HCT116 (cell line): ENCODE measurements at regions not wholly inside any gene's neighbourhood (a gene's known extent, or its start where the extent isn't known, plus 50 kb on each side); places are given as distances from the start of the nearest gene placed in this dataset.

Source experiments
- ATAC-seq: fragments of 200-7000 bp; cut with Tn5 transposase; 2 replicates; pipeline ENCODE4 v1.9.1; 2020; ENCODE audit warnings: mild to moderate bottlenecking, moderate library complexity
- BruUV-seq: library from RNA; stranded (reverse); fragments of 400-500 nt; replicated peaks from 2 replicates; lab custom pipeline; 2021; lab: Mats Ljungman, UMichigan
- CTCF ChIA-PET: fragments of 300-600 bp; sonication (Branson Sonifier 250); formaldehyde crosslinking; loops from one replicate; lab custom pipeline; 2021; ENCODE audit warnings: antibody characterized with exemption; lab: Charles Lee
- POLR2A ChIA-PET: fragments of 300-600, 350-600 bp; sonication (Branson Sonifier 250); formaldehyde crosslinking; loops from one replicate; lab custom pipeline; 2021; ENCODE audit warnings: antibody characterized with exemption; lab: Charles Lee
- RAD21 ChIA-PET, 2 experiments: fragments of 300-600 bp; sonication (Branson Sonifier 250); formaldehyde crosslinking; loops; one replicate each; lab custom pipeline; 2023; ENCODE audit warnings: low total read pairs in 2 of 2; ENCODE audit not compliant: uncharacterized antibody in 2 of 2, unreplicated experiment in 2 of 2, low non-redundant PET in 1 of 2; lab: Charles Lee
- DNase-seq: peaks from one replicate; pipeline ENCODE4 v3.0.0-alpha.2; 2010; ENCODE audit warnings: low read depth, low spot score
- H2AFZ ChIP-seq: fragments of 200-600 bp; shearing (Covaris generic), sonication (generic); 2 replicates; pipeline ENCODE4 v1.6.1; 2017; ENCODE audit warnings: low read depth, mixed run types, mixed read lengths, antibody characterized with exemption, low read length; ENCODE audit not compliant: poor library complexity, severe bottlenecking
- H3K27ac ChIP-seq: 2 replicates; pipeline ENCODE4 v1.5.1; 2012; ENCODE audit warnings: low read depth, low read length
- H3K27me3 ChIP-seq: fragments of 200-600 bp; sonication (generic); 2 replicates; pipeline ENCODE4 v1.6.1; 2016; ENCODE audit warnings: mixed run types, low read length, mixed read lengths; ENCODE audit not compliant: insufficient read depth
- H3K36me3 ChIP-seq, 2 experiments: fragments of 200-500 bp in 1 of 2; fragments of 200-600 bp in 1 of 2; sonication (Bioruptor generic) in 1 of 2; sonication (generic) in 1 of 2; 2 replicates each; pipeline versions ENCODE4 v1.5.1 to v1.6.1; 2014 to 2016; ENCODE audit warnings: low read length in 2 of 2, inconsistent platforms in 1 of 2, mixed read lengths in 1 of 2, mixed run types in 1 of 2; ENCODE audit not compliant: insufficient read depth in 2 of 2, control insufficient read depth in 1 of 2
- H3K4me1 ChIP-seq, 2 experiments: fragments of 200-600 bp in 1 of 2; sonication (generic) in 1 of 2; 2 replicates each; pipeline versions ENCODE4 v1.5.1 to v1.6.1; 2012 to 2017; ENCODE audit warnings: low read length in 2 of 2, inconsistent platforms in 1 of 2, mild to moderate bottlenecking in 1 of 2, mixed read lengths in 1 of 2, mixed run types in 1 of 2, moderate library complexity in 1 of 2; ENCODE audit not compliant: insufficient read depth in 2 of 2, control insufficient read depth in 1 of 2
- H3K4me2 ChIP-seq: fragments of 200-600 bp; sonication (generic); 2 replicates; pipeline ENCODE4 v1.6.1; 2017; ENCODE audit warnings: mixed run types, low read length, mixed read lengths
- H3K4me3 ChIP-seq, 2 experiments: fragments of 200-600 bp in 1 of 2; sonication (generic) in 1 of 2; replicated peaks in 1 of 2; 2 replicates each; pipeline ENCODE4 v1.5.1; 2011 to 2016; ENCODE audit warnings: low read length in 2 of 2, control low read depth in 1 of 2, low read depth in 1 of 2, mild to moderate bottlenecking in 1 of 2, mixed read lengths in 1 of 2, mixed run types in 1 of 2
- H3K79me2 ChIP-seq: fragments of 200-600 bp; sonication (generic); 2 replicates; pipeline ENCODE4 v1.6.1; 2017; ENCODE audit warnings: mild to moderate bottlenecking, mixed run types, low read length, moderate library complexity, mixed read lengths; ENCODE audit not compliant: insufficient read depth
- H3K9ac ChIP-seq: fragments of 200-600 bp; sonication (generic); 2 replicates; pipeline ENCODE4 v1.6.1; 2016; ENCODE audit warnings: low read length, mixed read lengths
- H3K9me2 ChIP-seq: fragments of 200-600 bp; sonication (generic), shearing (Covaris generic); 2 replicates; pipeline ENCODE4 v1.6.1; 2017; ENCODE audit warnings: mixed run types, mild to moderate bottlenecking, moderate library complexity; ENCODE audit not compliant: insufficient read depth
- H3K9me3 ChIP-seq, 2 experiments: fragments of 200-500 bp in 1 of 2; fragments of 200-600 bp in 1 of 2; sonication (Bioruptor generic) in 1 of 2; sonication (generic) in 1 of 2; 2 replicates each; pipeline ENCODE4 v1.6.1; 2014 to 2017; ENCODE audit warnings: low read length in 2 of 2, mixed read lengths in 2 of 2, inconsistent platforms in 1 of 2, low read depth in 1 of 2, mild to moderate bottlenecking in 1 of 2, mixed run types in 1 of 2, moderate library complexity in 1 of 2; ENCODE audit not compliant: control insufficient read depth in 1 of 2, insufficient read depth in 1 of 2
- H4K20me1 ChIP-seq: fragments of 200-600 bp; sonication (generic), shearing (Covaris generic); 2 replicates; pipeline ENCODE4 v1.6.1; 2017; ENCODE audit warnings: mixed run types, mild to moderate bottlenecking, moderate library complexity; ENCODE audit not compliant: insufficient read depth
- CTCF ChIP-seq, 3 experiments: fragments of 200-600 bp in 1 of 3; sonication (generic) in 1 of 3; IDR thresholded peaks in 2 of 3; conservative IDR thresholded peaks in 1 of 3; 2 replicates each; pipeline ENCODE4 v1.5.1; 2012 to 2017; ENCODE audit warnings: low read depth in 2 of 3, low read length in 2 of 3, antibody characterized with exemption in 1 of 3, borderline replicate concordance in 1 of 3, control low read depth in 1 of 3, mild to moderate bottlenecking in 1 of 3, mixed read lengths in 1 of 3, mixed run types in 1 of 3, moderate library complexity in 1 of 3; ENCODE audit not compliant: insufficient read depth in 1 of 3
- EGR1 ChIP-seq: IDR thresholded peaks from 2 replicates; pipeline ENCODE4 v1.6.1; 2012; ENCODE audit warnings: low read depth
- TCF7L2 ChIP-seq: IDR thresholded peaks from 2 replicates; pipeline ENCODE4 v1.7.0; 2011; ENCODE audit warnings: borderline replicate concordance, inconsistent platforms; ENCODE audit not compliant: insufficient read depth, insufficient read length; ENCODE audit errors: extremely low read depth
- ZBTB33 ChIP-seq: IDR thresholded peaks from 2 replicates; pipeline ENCODE4 v1.6.1; 2011; ENCODE audit warnings: mild to moderate bottlenecking, low read length, moderate library complexity; ENCODE audit not compliant: insufficient replicate concordance; ENCODE audit errors: extremely low read depth
- intact Hi-C: fragments of 100-400 bp; cut with micrococcal nuclease; formaldehyde crosslinking; loops from 2 replicates; pipeline ENCODE4 v1.10.0; 2022

GRCh38 chrX:128816919-128817318 lies 706.4 kb downstream of the SMARCA1 start:
- Histone ChIP-seq H3K4me2 (no peak overlapping the region), H3K9me3 (no peaks in the 10 kb centered on the region), H3K36me3 (no peaks in the 10 kb centered on the region), H3K27me3 (no peaks in the 10 kb centered on the region), H3K79me2 (no peaks in the 10 kb centered on the region), H3K27ac (no peak overlapping the region), H3K9ac (no peak overlapping the region), H4K20me1 (no peaks in the 10 kb centered on the region), H2AFZ (no peak overlapping the region), H3K9me2 (no peaks in the 10 kb centered on the region), H3K4me1 (no peaks in the 10 kb centered on the region), H3K4me3 (no peak overlapping the region)
- ChIA-PET POLR2A (no interaction called here), RAD21 (no interaction called here), CTCF (no interaction called here)
- DNase-seq (no peak), ATAC-seq (no peak)
- no TSS peak for BruUV-seq
- TF ChIP-seq CTCF (IDR thresholded peaks at IDR 0.05 in 2 of 3, conservative IDR thresholded peaks at IDR 0.05 in 1 of 3; ENCODE audit: borderline replicate concordance in 1 of 3, insufficient read depth in 1 of 3, low read depth in 2 of 3, low read length in 2 of 3): peak in 2 of 3 experiments; percentile 4 to 22; a peak in 2 of 6 replicates
- no peak for TF ChIP-seq ZBTB33
- intact Hi-C loops: no loop called here

- no peak for ATAC-seq
- Histone ChIP-seq H3K4me2 (no peak overlapping the region), H3K4me3 (no peak overlapping the region), H3K9me3 (no peaks in the 10 kb centered on the region), H2AFZ (no peak overlapping the region), H3K4me1 (no peaks in the 10 kb centered on the region), H4K20me1 (no peaks in the 10 kb centered on the region), H3K9me2 (no peaks in the 10 kb centered on the region), H3K27me3 (no peaks in the 10 kb centered on the region), H3K9ac (no peak overlapping the region), H3K36me3 (no peaks in the 10 kb centered on the region), H3K79me2 (no peaks in the 10 kb centered on the region), H3K27ac (no peak overlapping the region)
- no peak for DNase-seq
- ChIA-PET POLR2A (no interaction called here), CTCF (no interaction called here), RAD21 (no interaction called here)
- BruUV-seq: no TSS peak
- intact Hi-C loops: no loop called here
- TF ChIP-seq EGR1 (no peak), TCF7L2 (no peak)
These were observed 715.9 kb downstream of the SMARCA1 start for GRCh38 chrX:128807367-128807766.
